Peyer's patch (tissue), 4 donors: ENCODE measurements at regions not wholly inside any gene's neighbourhood (a gene's known extent, or its start where the extent isn't known, plus 50 kb on each side); places are given as distances from the start of the nearest gene placed in this dataset.

Experiments used
- DNase-seq, 3 donors: peaks; one replicate each; pipeline ENCODE4 v3.0.0-alpha.2; 2017 to 2019
- H3K27ac ChIP-seq, 4 donors: fragments of 200-600 bp; sonication (generic); one replicate each; pipeline ENCODE4 v1.5.1; 2016 to 2019
- H3K27me3 ChIP-seq, 2 donors: fragments of 200-600 bp; sonication (generic); one replicate each; pipeline ENCODE4 v1.5.1; 2019
- H3K36me3 ChIP-seq, 3 donors: fragments of 200-600 bp; sonication (generic); one replicate each; pipeline ENCODE4 v1.5.1; 2016 to 2019
- H3K4me1 ChIP-seq, 4 donors: fragments of 200-600 bp; sonication (generic); one replicate each; pipeline ENCODE4 v1.5.1; 2016 to 2019
- H3K4me3 ChIP-seq, 4 donors: fragments of 200-600 bp; sonication (generic); 1 replicate in 3 of 4; 2 replicates in 1 of 4; pipeline ENCODE4 v1.5.1; 2016 to 2019; ENCODE audit warnings: mild to moderate bottlenecking in 1 of 4
- H3K9me3 ChIP-seq, 4 donors: fragments of 200-600 bp; sonication (generic); one replicate each; pipeline ENCODE4 v1.5.1; 2016 to 2019; ENCODE audit warnings: mild to moderate bottlenecking in 1 of 4
- POLR2A ChIP-seq, 2 donors: fragments of 450-650 bp; IDR thresholded peaks; one replicate each; pipeline ENCODE4 v1.5.1; 2017; ENCODE audit warnings: antibody characterized with exemption in 2 of 2, mild to moderate bottlenecking in 2 of 2, moderate library complexity in 2 of 2
- TF ChIP-seq, protein P1 (sequence below), 6 experiments: fragments of 450-650 bp in 4 of 6; fragments of 200-600 bp in 2 of 6; sonication (generic) in 1 of 6; IDR thresholded peaks; one replicate each; pipeline ENCODE4 v1.5.1; 2017 to 2019; ENCODE audit warnings: antibody characterized with exemption in 6 of 6, mild to moderate bottlenecking in 3 of 6, moderate library complexity in 1 of 6

DNA sequence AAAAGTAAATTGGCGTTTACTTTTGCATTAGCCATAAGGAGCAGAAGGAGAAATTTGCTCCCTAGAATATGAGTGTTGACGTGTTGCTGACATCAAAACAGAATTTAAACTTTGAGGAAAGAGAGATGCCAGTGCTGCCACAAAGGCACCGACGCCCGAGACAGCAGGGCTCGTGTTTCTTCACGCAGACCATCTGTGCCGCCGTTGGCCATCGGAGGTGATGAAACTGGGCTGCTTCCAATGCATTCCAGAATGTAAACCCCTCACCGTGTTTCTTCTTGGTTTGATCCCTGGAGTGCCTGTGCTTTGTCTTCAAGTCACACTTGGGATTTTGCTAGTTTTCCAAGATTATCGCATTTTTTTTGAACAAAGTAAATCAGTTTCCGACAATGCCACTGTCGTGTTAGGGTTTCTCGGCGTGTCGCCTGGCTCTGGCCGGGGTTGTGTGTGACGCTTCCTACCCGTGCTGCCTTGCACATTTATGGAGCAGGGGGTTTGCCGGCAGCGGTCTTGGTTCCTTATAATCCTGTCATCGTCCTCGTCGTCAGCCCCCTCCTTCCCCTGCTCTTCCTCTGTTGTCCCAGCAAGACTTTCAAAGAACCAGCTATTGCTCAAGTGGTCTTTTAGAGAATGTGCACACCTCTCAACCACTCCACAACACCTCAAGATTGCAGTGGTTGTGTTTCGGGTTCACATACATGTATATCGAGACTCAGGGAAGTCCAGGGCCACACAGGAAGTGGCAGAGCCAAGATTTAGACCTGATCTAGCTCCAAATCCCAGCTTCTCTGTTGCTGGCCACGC, 103.9 kb downstream of the METRNL start:
- Histone ChIP-seq H3K27me3 (no peaks in the 10 kb centered on the region), H3K9me3 (no peaks in the 10 kb centered on the region), H3K4me3 (no peak overlapping the region), H3K36me3 (no peaks in the 10 kb centered on the region), H3K4me1 (no peaks in the 10 kb centered on the region), H3K27ac (no peak overlapping the region)
- peak in 2 of 3 donors; percentile 12 to 43 for DNase-seq
- TF ChIP-seq POLR2A (IDR thresholded peaks at IDR 0.05): no peak
- TF ChIP-seq, protein P1, sequence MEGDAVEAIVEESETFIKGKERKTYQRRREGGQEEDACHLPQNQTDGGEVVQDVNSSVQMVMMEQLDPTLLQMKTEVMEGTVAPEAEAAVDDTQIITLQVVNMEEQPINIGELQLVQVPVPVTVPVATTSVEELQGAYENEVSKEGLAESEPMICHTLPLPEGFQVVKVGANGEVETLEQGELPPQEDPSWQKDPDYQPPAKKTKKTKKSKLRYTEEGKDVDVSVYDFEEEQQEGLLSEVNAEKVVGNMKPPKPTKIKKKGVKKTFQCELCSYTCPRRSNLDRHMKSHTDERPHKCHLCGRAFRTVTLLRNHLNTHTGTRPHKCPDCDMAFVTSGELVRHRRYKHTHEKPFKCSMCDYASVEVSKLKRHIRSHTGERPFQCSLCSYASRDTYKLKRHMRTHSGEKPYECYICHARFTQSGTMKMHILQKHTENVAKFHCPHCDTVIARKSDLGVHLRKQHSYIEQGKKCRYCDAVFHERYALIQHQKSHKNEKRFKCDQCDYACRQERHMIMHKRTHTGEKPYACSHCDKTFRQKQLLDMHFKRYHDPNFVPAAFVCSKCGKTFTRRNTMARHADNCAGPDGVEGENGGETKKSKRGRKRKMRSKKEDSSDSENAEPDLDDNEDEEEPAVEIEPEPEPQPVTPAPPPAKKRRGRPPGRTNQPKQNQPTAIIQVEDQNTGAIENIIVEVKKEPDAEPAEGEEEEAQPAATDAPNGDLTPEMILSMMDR (IDR thresholded peaks at IDR 0.05): no peak

- H3K36me3 ChIP-seq: no peaks in the 10 kb centered on the region
- H3K27ac ChIP-seq: no peak overlapping the region
- H3K27me3 ChIP-seq: no peaks in the 10 kb centered on the region
- DNase-seq: peak in 2 of 3 donors; percentile 11 to 31
- H3K9me3 ChIP-seq: no peaks in the 10 kb centered on the region
- no peaks in the 10 kb centered on the region for H3K4me1 ChIP-seq
- no peak overlapping the region for H3K4me3 ChIP-seq
- TF ChIP-seq, protein P1 (IDR thresholded peaks at IDR 0.05): no peak
- no peak for TF ChIP-seq POLR2A (IDR thresholded peaks at IDR 0.05)
These were observed 104.6 kb downstream of the METRNL start for GRCh38 chr17:83183951-83184506.

- no peaks in the 10 kb centered on the region for H3K27me3 ChIP-seq
- H3K27ac ChIP-seq: no peak overlapping the region
- no peaks in the 10 kb centered on the region for H3K9me3 ChIP-seq
- H3K4me1 ChIP-seq: no peaks in the 10 kb centered on the region
- no peak for TF ChIP-seq POLR2A (IDR thresholded peaks at IDR 0.05)
- TF ChIP-seq, protein P1 (IDR thresholded peaks at IDR 0.05): no peak
- H3K4me3 ChIP-seq: no peak overlapping the region
- peak in 2 of 3 donors; percentile 8 to 30 for DNase-seq
- H3K36me3 ChIP-seq: no peaks in the 10 kb centered on the region
These were observed 105.9 kb downstream of the METRNL start for GRCh38 chr17:83185023-83186002.

DNA sequence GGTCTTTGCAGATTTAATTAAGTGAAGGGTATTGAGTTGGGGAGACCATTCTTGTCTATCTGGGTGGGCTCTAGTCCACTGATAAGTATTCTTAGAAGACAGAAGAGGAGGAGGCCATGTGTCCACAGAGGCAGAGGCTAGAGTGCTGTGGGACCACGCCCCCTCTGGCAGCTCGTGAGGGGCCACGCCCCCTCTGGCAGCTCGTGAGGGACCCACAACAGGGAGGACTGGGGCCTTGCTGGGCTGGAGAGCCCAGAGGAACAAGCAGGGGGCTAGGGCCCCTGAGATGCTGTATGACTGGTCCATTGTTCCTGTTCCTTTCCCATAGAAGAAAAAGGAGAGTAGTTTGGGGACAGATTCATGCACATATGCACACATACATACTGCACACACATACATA, 106.8 kb downstream of the METRNL start:
- peak in 2 of 3 donors; percentile 12 to 42 for DNase-seq
- Histone ChIP-seq H3K27me3 (no peaks in the 10 kb centered on the region), H3K4me3 (no peak overlapping the region), H3K9me3 (no peaks in the 10 kb centered on the region), H3K4me1 (no peaks in the 10 kb centered on the region), H3K36me3 (no peaks in the 10 kb centered on the region), H3K27ac (no peak overlapping the region)
- TF ChIP-seq POLR2A (IDR thresholded peaks at IDR 0.05): no peak
- TF ChIP-seq, protein P1 (IDR thresholded peaks at IDR 0.05): no peak

DNA sequence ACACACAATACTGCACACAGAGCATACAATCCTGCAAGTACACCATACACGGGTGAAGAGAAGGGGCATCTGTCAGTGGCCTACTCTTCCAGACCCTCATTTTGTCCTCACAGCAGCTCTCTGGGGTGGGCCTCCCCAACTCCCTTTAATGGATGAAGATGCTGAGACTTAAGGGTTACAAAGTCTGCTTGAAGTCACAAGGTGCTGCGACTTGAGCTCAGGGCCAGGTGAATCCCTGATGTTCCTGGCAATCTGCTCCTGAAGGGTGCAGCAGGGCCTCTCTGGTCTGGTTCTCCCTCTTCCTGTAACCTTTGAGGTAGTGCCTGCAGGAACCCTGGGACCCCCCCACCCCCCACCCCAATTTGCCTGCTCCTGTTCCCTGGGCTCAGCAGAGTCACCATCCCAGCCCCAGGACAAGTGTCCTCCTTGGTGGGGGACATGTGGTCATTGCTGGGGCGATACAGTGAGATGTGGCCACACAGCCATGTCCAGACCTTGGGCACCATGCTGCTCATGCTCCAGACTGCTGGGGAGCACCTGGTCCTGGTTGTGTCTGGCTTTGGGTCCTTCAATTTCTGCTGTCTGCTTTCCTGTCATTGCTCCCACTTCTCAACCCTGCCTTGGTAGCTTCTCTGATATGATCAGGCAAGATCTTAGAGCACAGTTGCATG, 107.5 kb downstream of the METRNL start:
- H3K36me3 ChIP-seq: no peaks in the 10 kb centered on the region
- H3K4me1 ChIP-seq: no peaks in the 10 kb centered on the region
- TF ChIP-seq, protein P1 (IDR thresholded peaks at IDR 0.05): no peak
- TF ChIP-seq POLR2A (IDR thresholded peaks at IDR 0.05): no peak
- no peaks in the 10 kb centered on the region for H3K27me3 ChIP-seq
- no peak overlapping the region for H3K4me3 ChIP-seq
- DNase-seq: peak in 1 of 3 donors; percentile 1
- H3K27ac ChIP-seq: no peak overlapping the region
- no peaks in the 10 kb centered on the region for H3K9me3 ChIP-seq
